ENCODE measurements at regions not wholly inside any gene's neighbourhood (a gene's known extent, or its start where the extent isn't known, plus 50 kb on each side); places are given as distances from the start of the nearest gene placed in this dataset.
A peak's percentile ranks its signal among the peaks of the same experiment; 100 is the strongest.
"Not testable (repeated sequence)": the region's sequence is repeated elsewhere in the genome, so short reads cannot be mapped to it uniquely, and the experiment has no call there.

- no peak for DNase-seq (ENCODE audit: low spot score)
These were observed 221.4 kb downstream of the ARL4C start for GRCh38 chr2:234275515-234275914.

DNA sequence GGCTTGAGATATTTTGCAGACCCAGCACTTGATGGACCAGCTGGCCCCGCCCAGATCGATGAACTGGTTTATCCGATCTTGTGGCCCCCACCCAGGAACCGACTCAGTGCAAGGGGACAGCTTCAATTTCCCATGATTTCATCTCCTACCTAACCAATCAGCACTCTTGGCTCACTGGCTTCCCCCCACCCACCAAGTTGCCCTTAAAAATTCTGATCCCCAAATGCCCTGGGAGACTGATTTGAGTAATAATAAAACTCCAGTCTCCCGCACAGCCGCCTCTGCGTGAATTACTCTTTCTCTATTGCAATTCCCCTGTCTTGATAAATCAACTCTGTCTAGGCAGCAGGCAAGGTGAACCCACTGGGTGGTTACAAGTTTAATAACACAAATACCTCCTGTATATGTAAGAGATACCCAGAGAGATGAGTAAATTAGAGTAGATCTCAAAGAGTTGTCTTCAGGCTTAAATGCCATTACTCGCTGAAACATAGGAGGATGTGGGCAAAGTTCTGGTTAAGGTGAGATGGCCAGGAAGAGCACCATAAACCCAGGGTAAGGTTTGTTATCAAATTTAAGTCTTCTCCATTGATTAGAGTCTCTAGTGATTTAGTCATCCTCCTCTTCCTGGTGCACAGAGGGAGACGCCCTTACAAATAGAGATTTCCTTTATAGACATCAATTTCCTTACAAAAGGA lies 222.8 kb downstream of the ARL4C start:
- no peak for DNase-seq (ENCODE audit: low spot score)

DNA sequence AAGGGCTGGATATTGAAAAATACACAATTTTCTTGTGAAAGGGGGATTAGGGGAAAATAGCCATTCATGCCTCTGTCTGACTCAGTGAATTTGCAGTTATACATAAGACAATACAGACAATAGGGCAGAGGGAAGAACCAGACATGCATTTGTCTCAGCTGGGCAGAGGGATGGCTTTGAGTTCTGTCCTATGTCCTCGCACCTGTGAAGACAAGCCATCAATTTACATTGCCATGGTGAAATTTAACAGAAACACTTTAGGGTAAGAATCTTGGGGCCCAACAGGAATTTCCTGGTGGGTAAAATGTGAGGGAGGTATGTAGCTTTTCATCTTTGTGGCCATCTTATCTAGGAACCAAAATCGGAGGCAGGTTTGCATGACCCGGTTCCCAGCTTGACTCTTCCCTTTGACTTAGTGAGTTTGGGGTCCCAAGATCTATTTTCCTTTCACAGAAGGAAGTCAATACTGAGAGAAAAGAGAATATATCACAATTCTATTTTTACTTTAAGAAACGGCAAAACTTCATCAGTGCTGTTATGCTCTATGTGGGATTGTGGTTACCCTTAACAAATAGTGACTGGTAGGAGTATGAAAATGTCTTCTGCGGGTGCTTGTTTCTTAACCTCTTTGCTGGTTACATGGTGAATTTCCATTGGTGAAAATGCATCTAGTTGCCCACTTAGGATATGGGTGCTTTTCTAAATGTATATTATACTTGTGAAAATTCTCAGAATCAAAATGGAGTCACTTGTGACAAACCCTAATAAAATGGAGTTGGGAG lies 221.8 kb downstream of the SPP2 start:
- DNase-seq (ENCODE audit: low spot score): no peak

DNA sequence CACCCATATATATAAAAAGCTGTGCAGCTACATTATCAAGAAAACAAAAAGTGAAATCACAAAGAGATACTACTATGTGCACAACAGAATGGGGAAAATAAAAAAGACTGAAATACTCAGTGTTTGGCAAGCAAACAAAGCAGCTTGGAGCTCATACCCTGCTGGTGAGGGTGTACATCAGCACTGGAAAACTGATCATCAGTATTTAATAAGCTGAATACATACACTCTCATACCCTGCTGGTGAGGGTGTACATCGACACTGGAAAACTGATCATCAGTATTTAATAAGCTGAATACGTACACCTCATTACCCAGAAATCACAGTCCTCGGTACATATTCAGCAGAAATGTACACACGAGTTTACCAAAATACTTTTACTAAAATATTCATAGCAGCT lies 220.8 kb downstream of the SPP2 start:
- no peak for DNase-seq (ENCODE audit: low spot score)

GRCh38 chr2:234269769-234270204 lies 219.3 kb downstream of the SPP2 start:
- DNase-seq (ENCODE audit: low spot score): no peak

GRCh38 chr2:234267534-234267933 lies 217.0 kb downstream of the SPP2 start:
- DNase-seq (ENCODE audit: low spot score): no peak

GRCh38 chr2:234266952-234267351 lies 216.4 kb downstream of the SPP2 start:
- DNase-seq (ENCODE audit: low spot score): no peak

GRCh38 chr2:234265206-234265605 lies 214.7 kb downstream of the SPP2 start:
- DNase-seq (ENCODE audit: low spot score): no peak

DNA sequence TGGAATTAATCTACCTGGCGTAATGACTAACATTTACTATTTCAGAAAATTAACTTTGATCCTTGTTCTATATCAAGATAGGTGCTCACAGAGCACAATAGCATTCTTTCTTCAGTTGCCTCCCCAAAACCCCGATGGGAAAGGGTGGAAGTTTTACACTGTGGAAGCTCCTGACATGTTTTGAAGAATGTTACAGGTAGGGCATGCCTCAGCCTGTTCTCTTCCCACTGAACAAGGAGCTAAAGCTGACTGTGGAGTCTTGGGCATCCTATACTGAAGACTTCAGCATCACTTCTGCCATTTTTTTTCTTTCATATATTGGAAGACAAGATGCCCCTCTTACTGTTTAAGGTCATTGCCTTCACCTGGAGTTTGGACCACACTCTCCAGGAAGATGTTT lies 211.2 kb downstream of the SPP2 start:
- no peak for DNase-seq (ENCODE audit: low spot score)

DNA sequence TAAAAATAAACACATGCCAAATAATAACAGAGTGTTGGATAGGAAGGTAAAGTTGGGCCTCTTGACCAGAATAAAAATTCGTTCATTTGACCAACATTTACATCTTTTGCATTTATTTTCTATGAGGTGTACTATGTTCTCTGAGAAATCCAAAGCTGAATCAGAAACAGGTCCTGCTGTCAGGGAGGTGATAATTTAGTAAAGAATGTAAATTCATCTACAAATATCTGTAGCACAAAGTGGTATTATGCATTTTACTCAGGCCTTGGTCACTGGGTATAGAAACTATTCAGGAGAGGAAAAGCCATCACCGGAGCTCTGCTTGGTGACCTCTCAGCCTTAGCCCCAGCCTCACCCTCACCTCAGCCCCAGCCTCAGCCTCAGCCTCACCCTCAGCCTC lies 208.9 kb downstream of the SPP2 start:
- no peak for DNase-seq (ENCODE audit: low spot score)

DNA sequence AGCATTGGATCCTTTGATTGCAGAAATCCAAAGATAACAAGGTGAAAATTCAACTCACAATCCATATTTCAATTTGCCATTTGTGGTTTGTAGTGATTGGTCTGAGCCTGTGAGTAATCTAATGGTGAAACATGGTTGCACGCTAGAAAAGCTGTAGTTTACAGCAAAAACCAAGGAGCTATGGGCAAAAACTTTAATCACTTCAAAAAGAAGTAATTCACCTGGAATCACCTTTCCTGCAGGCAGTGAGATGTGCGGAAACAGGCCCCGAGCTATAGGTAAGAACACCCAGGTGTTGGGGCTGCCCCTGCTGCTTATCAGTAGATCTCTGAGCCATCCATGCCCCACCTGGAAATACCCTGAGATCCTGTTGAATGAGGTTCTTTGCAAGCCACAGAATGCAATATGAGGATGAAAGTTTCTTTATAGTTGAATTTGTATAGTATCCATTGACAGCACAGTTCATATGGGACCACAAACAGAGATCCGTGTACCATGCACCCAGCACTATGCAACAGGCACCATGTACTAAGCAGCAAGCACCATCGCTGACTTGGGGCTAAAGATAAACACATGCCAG lies 208.2 kb downstream of the SPP2 start:
- peak; percentile 68 for DNase-seq (ENCODE audit: low spot score)

- DNase-seq (ENCODE audit: low spot score): peak; percentile 96
These were observed 207.5 kb downstream of the SPP2 start for GRCh38 chr2:234257859-234258561.

DNA sequence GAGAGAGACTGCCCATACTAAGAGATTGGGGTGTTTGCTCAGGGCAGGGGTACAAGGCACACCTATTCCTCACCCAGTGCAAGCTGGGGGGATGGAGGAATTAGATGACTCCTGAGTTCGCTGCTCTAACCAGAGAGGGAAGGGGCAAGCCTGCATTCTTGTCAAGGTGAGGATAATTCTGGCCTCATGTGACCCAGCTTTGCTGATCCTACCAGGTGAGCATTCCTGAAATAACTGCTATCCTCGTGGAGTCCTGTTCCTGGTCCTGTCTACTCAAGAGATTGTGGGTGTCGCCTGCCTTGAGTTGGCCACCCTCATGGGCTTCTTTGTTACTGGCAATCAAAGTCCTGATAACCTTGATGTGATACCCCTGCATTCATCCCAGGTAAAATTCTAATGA lies 206.0 kb downstream of the SPP2 start:
- DNase-seq (ENCODE audit: low spot score): no peak

DNA sequence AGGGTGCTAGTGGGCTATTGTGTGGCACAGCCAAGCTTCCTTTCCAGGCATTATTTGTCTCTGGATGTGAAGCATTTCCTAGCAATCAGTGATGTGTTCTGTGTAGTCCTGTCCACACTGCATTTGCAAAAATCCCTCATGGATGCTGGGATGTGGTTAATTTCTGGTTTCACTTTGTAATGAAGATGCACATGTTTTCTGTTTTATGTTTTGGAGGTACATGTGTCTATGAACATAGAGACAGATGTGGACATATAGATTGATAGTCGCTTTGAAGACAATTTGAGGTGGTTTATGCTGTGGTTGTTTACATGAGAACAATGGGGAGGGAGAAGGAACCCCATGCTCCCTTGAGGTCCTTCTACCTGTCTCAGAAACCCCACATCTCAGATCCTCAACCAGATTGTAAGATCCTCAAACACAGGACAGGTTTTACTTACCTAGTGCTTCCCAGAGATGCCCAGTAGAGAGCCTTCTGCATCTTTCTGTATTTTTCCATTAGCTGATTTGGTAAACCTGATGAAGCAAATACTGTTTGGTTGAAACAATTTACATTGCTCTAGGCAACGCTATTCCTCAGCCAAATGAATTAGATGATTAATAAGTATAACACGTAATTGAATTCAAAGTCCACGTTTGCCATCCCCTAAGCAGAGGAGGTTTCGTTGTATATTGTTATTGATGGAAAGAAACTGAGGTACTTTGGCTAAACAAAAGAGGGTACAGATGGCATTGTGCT lies 204.4 kb downstream of the SPP2 start:
- no peak for DNase-seq (ENCODE audit: low spot score)

DNA sequence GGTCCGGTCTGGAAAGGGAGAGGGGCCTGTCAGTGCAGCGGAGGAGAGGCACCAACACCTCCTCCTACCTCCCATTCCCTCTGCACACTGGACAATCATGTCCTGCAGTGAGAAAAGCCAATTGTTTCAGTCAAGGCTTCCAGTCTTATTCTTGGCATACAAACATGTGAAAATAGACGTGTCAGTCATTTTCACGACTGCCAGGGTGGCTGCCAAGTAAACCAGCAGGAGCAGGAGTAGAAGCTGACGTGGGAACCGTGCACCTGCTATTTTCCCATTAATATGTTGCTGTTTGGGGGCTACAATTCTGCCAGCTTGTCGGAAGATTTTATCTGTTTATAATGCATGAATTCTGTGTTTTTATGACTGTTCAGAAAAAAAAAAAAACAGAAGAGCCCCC lies 202.3 kb downstream of the SPP2 start:
- DNase-seq (ENCODE audit: low spot score): no peak

- peak; percentile 92 for DNase-seq (ENCODE audit: low spot score)
These were observed 201.1 kb downstream of the SPP2 start for GRCh38 chr2:234251326-234252271.

DNA sequence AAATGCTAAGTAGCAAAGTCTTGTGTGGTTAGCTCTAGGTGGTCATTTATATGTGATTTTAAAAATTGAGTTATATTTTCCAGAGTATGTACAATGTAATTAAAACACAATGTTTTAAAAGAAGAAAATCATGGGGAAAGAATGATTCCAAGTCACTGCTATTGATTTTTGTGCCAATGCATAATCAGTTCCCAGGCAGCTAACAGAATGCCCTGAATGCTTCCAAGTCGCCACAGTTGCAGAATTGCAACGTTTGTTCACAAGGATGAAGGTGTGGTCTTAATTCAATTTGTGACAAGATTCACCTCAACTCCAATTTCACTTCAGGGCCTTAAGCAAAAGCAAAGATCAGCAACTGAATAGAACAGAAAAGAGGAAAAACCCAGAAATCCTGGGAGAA lies 200.4 kb downstream of the SPP2 start:
- no peak for DNase-seq (ENCODE audit: low spot score)

GRCh38 chr2:234249873-234250272 lies 199.4 kb downstream of the SPP2 start:
- peak; percentile 74 for DNase-seq (ENCODE audit: low spot score)

DNA sequence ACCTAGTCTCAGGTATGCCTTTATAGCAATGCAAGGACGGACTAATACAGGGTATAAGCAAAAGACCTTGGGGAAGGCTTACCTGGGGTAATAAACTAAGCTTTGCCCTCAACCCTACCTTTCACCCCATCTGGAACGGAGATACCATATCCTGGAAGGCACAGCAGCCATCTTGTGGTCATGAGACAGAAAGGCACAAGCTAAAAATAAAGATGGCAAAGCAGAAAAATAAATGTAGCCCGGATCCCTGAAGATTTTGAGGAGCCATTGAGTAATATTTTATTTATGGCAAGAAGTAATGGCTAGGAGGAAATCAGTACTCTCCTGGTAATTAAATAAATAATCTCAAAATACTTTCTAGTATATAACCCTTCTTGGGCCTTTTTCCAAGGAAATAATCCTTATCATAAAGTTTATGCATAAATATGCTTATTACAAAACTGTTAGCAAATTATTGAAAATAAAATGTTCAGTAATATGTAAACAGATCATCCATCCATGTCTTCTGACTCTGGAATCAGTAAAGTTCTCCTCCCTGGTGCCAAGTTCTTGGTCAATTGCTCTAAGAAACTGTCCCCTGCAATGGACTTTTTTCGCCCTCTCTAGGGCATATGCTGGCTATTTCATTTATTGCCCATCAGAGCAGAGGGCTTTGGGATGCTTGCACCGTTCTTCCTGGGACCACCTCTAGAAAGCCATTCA lies 198.7 kb downstream of the SPP2 start:
- no peak for DNase-seq (ENCODE audit: low spot score)

DNA sequence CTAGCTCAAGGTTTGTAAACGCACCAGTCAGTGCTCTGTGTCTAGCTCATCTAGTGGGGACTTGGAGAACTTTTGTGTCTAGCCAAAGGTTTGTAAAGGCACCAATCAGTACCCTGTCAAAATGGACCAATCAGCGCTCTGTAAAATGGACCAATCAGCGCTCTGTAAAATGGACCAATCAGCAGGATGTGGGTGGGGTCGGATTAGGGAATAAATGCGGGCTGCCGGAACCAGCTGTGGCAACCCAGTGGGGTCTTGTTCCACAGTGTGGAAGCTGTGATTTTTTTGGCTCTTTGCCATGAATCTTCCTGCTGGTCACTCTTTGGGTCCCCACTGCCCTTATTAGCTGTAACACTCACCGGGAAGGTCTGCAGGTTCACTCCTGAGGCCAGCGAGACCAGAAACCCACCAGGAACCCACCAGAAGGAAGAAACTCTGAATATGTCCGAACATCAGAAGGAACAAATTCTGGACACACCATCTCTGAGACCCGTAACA lies 197.8 kb downstream of the SPP2 start:
- not testable (repeated sequence) for DNase-seq (ENCODE audit: low spot score)
